Ovary (tissue), 7 donors: ENCODE measurements at regions not wholly inside any gene's neighbourhood (a gene's known extent, or its start where the extent isn't known, plus 50 kb on each side); places are given as distances from the start of the nearest gene placed in this dataset.

ENCODE experiments used
- DNase-seq, 5 donors: peaks; one replicate each; pipeline ENCODE4 v3.0.0-alpha.2; 2019 to 2020
- H3K27ac ChIP-seq, 2 donors: fragments of 200-600 bp; one replicate each; pipeline versions ENCODE4 v1.5.1 to v1.8.0; 2019 to 2022
- H3K27me3 ChIP-seq: fragments of 200-600 bp; one replicate; pipeline ENCODE4 v1.8.0; 2022
- H3K36me3 ChIP-seq: fragments of 200-600 bp; sonication (generic); one replicate; pipeline ENCODE4 v1.5.1; 2019
- H3K4me1 ChIP-seq: one replicate; pipeline ENCODE4 v1.8.1; 2013; ENCODE audit warnings: mild to moderate bottlenecking, moderate library complexity; ENCODE audit not compliant: insufficient read depth
- H3K4me3 ChIP-seq: fragments of 200-600 bp; sonication (generic); one replicate; pipeline ENCODE4 v1.5.1; 2017
- H3K9me3 ChIP-seq, 2 donors: fragments of 200-600 bp in 1 of 2; sonication (generic) in 1 of 2; one replicate each; pipeline versions ENCODE4 v1.5.1 to v1.8.1; 2013 to 2019; ENCODE audit warnings: mild to moderate bottlenecking in 1 of 2, moderate library complexity in 1 of 2
- CTCF ChIP-seq, 3 donors: fragments of 450-650 bp in 2 of 3; fragments of 200-600 bp in 1 of 3; IDR thresholded peaks; one replicate each; pipeline versions ENCODE4 v1.5.1 to v1.8.0; 2016 to 2022; ENCODE audit warnings: antibody characterized with exemption in 3 of 3, mild to moderate bottlenecking in 1 of 3
- EP300 ChIP-seq: sonication (generic); formaldehyde crosslinking; IDR thresholded peaks from one replicate; pipeline ENCODE4 v1.6.1; 2017; ENCODE audit warnings: antibody characterized with exemption
- POLR2A ChIP-seq: fragments of 450-650 bp; IDR thresholded peaks from one replicate; pipeline ENCODE4 v1.6.1; 2017; ENCODE audit warnings: antibody characterized with exemption, mild to moderate bottlenecking, moderate library complexity
- WGBS, 3 donors: extraction: QIAGEN DNeasy Blood & Tissue Kit in 1 of 3; methylation state at CpG; one replicate each; pipeline versions ENCODE4 v1.1.5 to v1.1.7; 2013 to 2017; 5-methylcytosine and 5-hydroxymethylcytosine counted together
- intact Hi-C, 4 donors: fragments of 100-400 bp; cut with DNase I; formaldehyde crosslinking; loops; one replicate each; pipeline versions ENCODE4 v1.11.0 to v1.15.1; 2022 to 2023
- donor health status: DM: no; HTN: no; CAD: no; lungs with moderate emphysema.
- donor health status: DM: no; HTN: no; CAD: no.
- donor health status: Bipolar disorder and iron deficiency.
- donor health status: DM: no; HTN: no; CAD: no.
- donor health status: DM: yes; HTN: yes; CAD: no.

- intact Hi-C loops, result no loop called here
These were observed 271.2 kb upstream of the HTR2A start for GRCh38 chr13:47168066-47168465.

GRCh38 chr13:47166336-47166735 lies 269.5 kb upstream of the HTR2A start:
- intact Hi-C loops, result no loop called here
- H3K27me3 ChIP-seq, result no peaks in the 10 kb centered on the region
- DNase-seq, result no peak
- H3K27ac ChIP-seq, result no peak overlapping the region
- 15 to 38% (median 16%) methylated on average over 4 of the region's 4 CpGs for WGBS, 3 donors
- H3K4me3 ChIP-seq, result no peak overlapping the region
- no peaks in the 10 kb centered on the region for H3K9me3 ChIP-seq
- H3K4me1 ChIP-seq, result no peaks in the 10 kb centered on the region
- TF ChIP-seq CTCF (IDR thresholded peaks at IDR 0.05), result no peak
- no peak for TF ChIP-seq EP300
- no peak for TF ChIP-seq POLR2A
- H3K36me3 ChIP-seq, result no peaks in the 10 kb centered on the region

More at GRCh38 chr13:47168066-47168465, 271.2 kb upstream of the HTR2A start:
- Histone ChIP-seq H3K4me3 (no peak overlapping the region), H3K4me1 (no peaks in the 10 kb centered on the region), H3K27ac (no peak overlapping the region), H3K27me3 (no peaks in the 10 kb centered on the region), H3K36me3 (no peaks in the 10 kb centered on the region), H3K9me3 (no peaks in the 10 kb centered on the region)
- TF ChIP-seq EP300, result no peak
- TF ChIP-seq CTCF (IDR thresholded peaks at IDR 0.05), result no peak
- no peak for TF ChIP-seq POLR2A
- whole genome bisulfite sequencing, 3 donors, result 6 to 26% (median 12%) methylated on average over 6 of the region's 6 CpGs
- DNase-seq, result no peak

GRCh38 chr13:47159853-47160550 lies 263.1 kb upstream of the HTR2A start:
- Histone ChIP-seq H3K4me3 (no peak overlapping the region), H3K36me3 (no peaks in the 10 kb centered on the region), H3K4me1 (no peaks in the 10 kb centered on the region), H3K27me3 (no peaks in the 10 kb centered on the region), H3K9me3 (no peaks in the 10 kb centered on the region), H3K27ac (no peak overlapping the region)
- no peak for TF ChIP-seq POLR2A
- TF ChIP-seq EP300, result no peak
- no peak for TF ChIP-seq CTCF (IDR thresholded peaks at IDR 0.05)
- no peak for DNase-seq
- intact Hi-C loops, result no loop called here
- WGBS, 3 donors, result 87 to 93% (median 88%) methylated on average over 11 of the region's 11 CpGs

- Histone ChIP-seq H3K4me1 (no peaks in the 10 kb centered on the region), H3K4me3 (no peak overlapping the region), H3K9me3 (no peaks in the 10 kb centered on the region), H3K27ac (no peak overlapping the region), H3K36me3 (no peaks in the 10 kb centered on the region), H3K27me3 (no peaks in the 10 kb centered on the region)
- TF ChIP-seq CTCF (IDR thresholded peaks at IDR 0.05), result no peak
- no peak for TF ChIP-seq EP300
- TF ChIP-seq POLR2A, result no peak
- 38 to 71% (median 47%) methylated on average over 2 of the region's 2 CpGs for WGBS, 3 donors
- no peak for DNase-seq
- intact Hi-C loops, result no loop called here
These were observed 261.7 kb upstream of the HTR2A start for GRCh38 chr13:47158593-47158992.
